GM23338 (cell line): ENCODE measurements at regions not wholly inside any gene's neighbourhood (a gene's known extent, or its start where the extent isn't known, plus 50 kb on each side); places are given as distances from the start of the nearest gene placed in this dataset.

Source experiments
- ATAC-seq: fragments of 200-7000 bp; cut with Tn5 transposase; 3 replicates; pipeline ENCODE4 v1.9.1; 2020
- DNase-seq: peaks from one replicate; pipeline ENCODE4 v3.0.0-alpha.2; 2015; ENCODE audit warnings: low spot score
- H2AFZ ChIP-seq: fragments of 200-600 bp; sonication (generic); 2 replicates; pipeline ENCODE4 v1.8.0; 2016; ENCODE audit warnings: antibody characterized with exemption, mild to moderate bottlenecking, moderate library complexity
- H3F3A ChIP-seq: fragments of 200-600 bp; sonication (generic); replicated peaks from 2 replicates; pipeline ENCODE4 v1.8.0; 2017; ENCODE audit warnings: antibody characterized with exemption, mixed run types, low read depth
- H3K27ac ChIP-seq: fragments of 200-600 bp; sonication (generic); 2 replicates; pipeline ENCODE4 v1.6.1; 2016; ENCODE audit warnings: low read depth
- H3K27me3 ChIP-seq: fragments of 200-600 bp; sonication (generic); 2 replicates; pipeline ENCODE4 v1.8.0; 2016; ENCODE audit warnings: mild to moderate bottlenecking, mixed run types, moderate library complexity; ENCODE audit not compliant: insufficient read depth
- H3K36me3 ChIP-seq: fragments of 200-600 bp; sonication (generic); 2 replicates; pipeline ENCODE4 v1.8.0; 2016; ENCODE audit warnings: mild to moderate bottlenecking; ENCODE audit not compliant: insufficient read depth
- H3K4me1 ChIP-seq: fragments of 200-600 bp; sonication (generic); 2 replicates; pipeline ENCODE4 v1.8.0; 2016; ENCODE audit warnings: mild to moderate bottlenecking, moderate library complexity; ENCODE audit not compliant: insufficient read depth
- H3K4me2 ChIP-seq: fragments of 200-600 bp; sonication (generic); 2 replicates; pipeline ENCODE4 v1.7.1; 2017; ENCODE audit warnings: mixed run types
- H3K4me3 ChIP-seq: fragments of 200-600 bp; sonication (generic); 2 replicates; pipeline ENCODE4 v1.6.1; 2016; ENCODE audit warnings: mixed run types
- H3K79me2 ChIP-seq: fragments of 200-600 bp; sonication (generic); replicated peaks from 2 replicates; pipeline ENCODE4 v1.8.0; 2017; ENCODE audit warnings: mild to moderate bottlenecking; ENCODE audit not compliant: insufficient read depth
- H3K9me2 ChIP-seq: fragments of 200-600 bp; sonication (generic); 2 replicates; pipeline ENCODE4 v1.8.0; 2017; ENCODE audit not compliant: insufficient read depth
- H4K20me1 ChIP-seq: fragments of 200-600 bp; sonication (generic); replicated peaks from 2 replicates; pipeline ENCODE4 v1.8.0; 2017; ENCODE audit warnings: mild to moderate bottlenecking; ENCODE audit not compliant: insufficient read depth
- H3K27ac Mint-ChIP-seq: 2 replicates; pipeline ENCODE4 v1.8.0; 2020; ENCODE audit warnings: inconsistent platforms, mild to moderate bottlenecking, moderate library complexity, mixed read lengths
- H3K27me3 Mint-ChIP-seq: 3 replicates; pipeline ENCODE4 v1.8.0; 2022; ENCODE audit warnings: low read depth, mild to moderate bottlenecking, moderate library complexity, mixed read lengths, inconsistent platforms; ENCODE audit not compliant: insufficient read depth, poor library complexity
- H3K36me3 Mint-ChIP-seq: 3 replicates; pipeline ENCODE4 v1.8.0; 2021; ENCODE audit warnings: low read depth, mild to moderate bottlenecking, inconsistent platforms, moderate library complexity, mixed read lengths
- H3K4me1 Mint-ChIP-seq: 3 replicates; pipeline ENCODE4 v1.8.0; 2020; ENCODE audit warnings: mild to moderate bottlenecking, inconsistent platforms, mixed read lengths
- H3K4me3 Mint-ChIP-seq: 3 replicates; pipeline ENCODE4 v1.8.0; 2021; ENCODE audit warnings: moderate library complexity, mild to moderate bottlenecking, inconsistent platforms, mixed read lengths
- H3K9me3 Mint-ChIP-seq: 3 replicates; pipeline ENCODE4 v1.8.0; 2020; ENCODE audit warnings: moderate library complexity, mild to moderate bottlenecking, inconsistent platforms, mixed read lengths
- CREB1 ChIP-seq: fragments of 250-450 bp; sonication (Bioruptor Pico); IDR thresholded peaks from 2 replicates; pipeline ENCODE4 v1.5.0; 2020; ENCODE audit warnings: low read depth, mild to moderate bottlenecking, moderate library complexity
- EZH2 ChIP-seq: fragments of 200-600 bp; sonication (generic); IDR thresholded peaks from one replicate; pipeline ENCODE4 v1.8.0; 2017; ENCODE audit warnings: antibody characterized with exemption, mild to moderate bottlenecking, low read depth; ENCODE audit not compliant: unreplicated experiment
- EZH2phosphoT487 ChIP-seq: fragments of 200-600 bp; sonication (generic); IDR thresholded peaks from one replicate; pipeline ENCODE4 v1.8.1; 2018; ENCODE audit warnings: antibody characterized with exemption; ENCODE audit not compliant: unreplicated experiment
- JUNB ChIP-seq: IDR thresholded peaks from one replicate; pipeline ENCODE4 v1.6.1; 2016; ENCODE audit warnings: antibody characterized with exemption; ENCODE audit not compliant: unreplicated experiment
- POLR2AphosphoS5 ChIP-seq: IDR thresholded peaks from 2 replicates; pipeline ENCODE4 v1.6.1; 2016; ENCODE audit warnings: antibody characterized with exemption, low read depth
- REST ChIP-seq: IDR thresholded peaks from one replicate; pipeline ENCODE4 v1.6.1; 2018; ENCODE audit warnings: antibody characterized with exemption; ENCODE audit not compliant: unreplicated experiment
- STAT1 ChIP-seq: IDR thresholded peaks from one replicate; pipeline ENCODE4 v1.6.1; 2016; ENCODE audit warnings: antibody characterized with exemption; ENCODE audit not compliant: unreplicated experiment
- ZNF114 ChIP-seq: fragments of 250-450 bp; sonication (Bioruptor Pico); IDR thresholded peaks from 2 replicates; pipeline ENCODE4 v1.5.0; 2020; ENCODE audit warnings: mild to moderate bottlenecking, moderate library complexity
- ZNF331 ChIP-seq: fragments of 250-450 bp; sonication (Bioruptor Pico); IDR thresholded peaks from 2 replicates; pipeline ENCODE4 v1.5.0; 2020; ENCODE audit warnings: low read depth, mild to moderate bottlenecking, moderate library complexity

- H3F3A ChIP-seq: no peaks in the 10 kb centered on the region
- Mint-ChIP-seq H3K36me3 (no peaks in the 10 kb centered on the region), H3K4me1 (peaks cover 10% of the 10 kb centered on the region; the same call in 2 of the 3 replicates), H3K4me3 (no peak overlapping the region), H3K27me3 (no peaks in the 10 kb centered on the region), H3K9me3 (no peaks in the 10 kb centered on the region), H3K27ac (no peak overlapping the region)
- no peaks in the 10 kb centered on the region for H3K9me2 ChIP-seq
- H2AFZ ChIP-seq: no peak overlapping the region
- H4K20me1 ChIP-seq: no peaks in the 10 kb centered on the region
- no peak overlapping the region for H3K4me2 ChIP-seq
- H3K4me3 ChIP-seq: no peak overlapping the region
- no peak overlapping the region for H3K27ac ChIP-seq
- no peaks in the 10 kb centered on the region for H3K27me3 ChIP-seq
- ATAC-seq: no peak
- TF ChIP-seq REST (no peak), EZH2 (no peak), JUNB (no peak), POLR2AphosphoS5 (no peak), CREB1 (no peak), ZNF114 (CRISPR knock-in tag) (no peak), EZH2phosphoT487 (no peak), ZNF331 (CRISPR knock-in tag) (no peak), STAT1 (no peak)
- DNase-seq: no peak
- no peaks in the 10 kb centered on the region for H3K4me1 ChIP-seq
- H3K79me2 ChIP-seq: no peaks in the 10 kb centered on the region
- H3K36me3 ChIP-seq: no peaks in the 10 kb centered on the region
Measured at GRCh38 chr7:85475476-85475875, 288.6 kb upstream of the SEMA3D start.

- H3K4me2 ChIP-seq: no peak overlapping the region
- H3K9me2 ChIP-seq: no peaks in the 10 kb centered on the region
- no peaks in the 10 kb centered on the region for H3K36me3 ChIP-seq
- DNase-seq (no peak), ATAC-seq (no peak)
- no peaks in the 10 kb centered on the region for H4K20me1 ChIP-seq
- no peaks in the 10 kb centered on the region for H3K9me3 Mint-ChIP-seq
- peaks cover 10% of the 10 kb centered on the region; the same call in 2 of the 3 replicates for H3K4me1 Mint-ChIP-seq
- H3K36me3 Mint-ChIP-seq: no peaks in the 10 kb centered on the region
- H3K4me1 ChIP-seq: no peaks in the 10 kb centered on the region
- no peak overlapping the region for H2AFZ ChIP-seq
- H3K4me3 Mint-ChIP-seq: no peak overlapping the region
- H3K4me3 ChIP-seq: no peak overlapping the region
- no peak overlapping the region for H3K27ac Mint-ChIP-seq
- H3K27me3 ChIP-seq: no peaks in the 10 kb centered on the region
- no peak for TF ChIP-seq ZNF331 (CRISPR knock-in tag)
- no peak overlapping the region for H3K27ac ChIP-seq
- no peaks in the 10 kb centered on the region for H3K79me2 ChIP-seq
- no peaks in the 10 kb centered on the region for H3K27me3 Mint-ChIP-seq
- no peaks in the 10 kb centered on the region for H3F3A ChIP-seq
Measured at GRCh38 chr7:85475071-85475470, 288.2 kb upstream of the SEMA3D start.
